NOMO-1 treated with dmso at 0.1 percent for 144 hours (cell line): ENCODE measurements at regions not wholly inside any gene's neighbourhood (a gene's known extent, or its start where the extent isn't known, plus 50 kb on each side); places are given as distances from the start of the nearest gene placed in this dataset.
A peak's percentile ranks its signal among the peaks of the same experiment; 100 is the strongest.

Experiments
- DNase-seq: peaks from one replicate; lab custom pipeline; 2025; ENCODE audit not compliant: unreplicated experiment; lab: John Stamatoyannopoulos, UW

GRCh38 chr2:11016735-11017388 is 105.1 kb downstream of the KCNF1 start:
- no peak for DNase-seq

GRCh38 chr2:11017921-11018320 is 106.2 kb downstream of the KCNF1 start:
- peak; percentile 37 for DNase-seq

DNA sequence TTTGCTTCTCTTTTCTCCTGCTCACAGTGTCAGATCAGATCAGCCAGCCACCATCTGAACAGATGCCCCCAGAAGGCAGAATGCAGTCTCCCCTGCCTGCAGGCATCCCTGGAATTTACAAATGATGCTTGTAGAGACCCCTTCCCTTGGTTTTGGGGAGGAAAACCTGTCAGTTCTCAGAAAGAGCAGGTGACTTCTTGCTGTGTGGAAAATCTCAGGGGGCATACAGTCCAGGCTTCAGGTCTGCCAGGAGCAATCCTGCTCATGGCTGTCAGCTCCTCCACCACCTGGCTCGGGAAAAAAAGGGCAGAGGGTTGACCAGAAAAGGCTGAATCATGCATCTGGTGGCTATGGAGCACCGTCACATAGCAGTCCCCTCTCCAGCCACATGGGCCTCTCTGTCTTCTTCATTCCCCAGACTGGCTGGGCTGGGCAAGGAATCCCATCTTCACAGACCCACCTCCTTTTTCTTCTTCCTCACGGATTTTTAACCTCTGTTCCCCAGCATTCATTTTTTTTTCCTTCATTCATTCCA is 107.0 kb downstream of the KCNF1 start:
- DNase-seq, result no peak

DNA sequence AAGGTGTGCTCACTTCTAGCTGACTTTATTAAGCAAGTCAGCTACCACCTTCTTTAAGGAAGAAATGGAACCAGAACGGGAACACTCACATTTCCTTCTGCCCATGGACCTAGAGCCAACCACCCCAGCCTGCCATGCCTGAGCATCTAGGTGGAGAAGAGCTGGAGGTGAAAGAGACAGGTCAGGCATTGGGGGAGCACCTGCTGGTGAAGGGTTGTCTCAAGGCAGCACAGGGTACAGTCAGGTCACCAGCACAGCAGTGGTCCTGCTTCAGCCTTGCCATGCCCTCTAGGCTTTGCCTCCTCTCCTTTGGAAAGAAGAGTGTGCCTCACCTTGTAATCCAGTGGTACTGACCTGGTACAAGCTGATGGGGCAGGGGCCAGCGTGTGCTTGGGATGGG is 107.9 kb downstream of the KCNF1 start:
- no peak for DNase-seq

- DNase-seq, result no peak
These were observed 110.3 kb downstream of the KCNF1 start for GRCh38 chr2:11022064-11022463.

GRCh38 chr2:11022591-11023273 is 111.0 kb downstream of the KCNF1 start:
- DNase-seq, result no peak

GRCh38 chr2:11023326-11024258 is 111.9 kb downstream of the KCNF1 start:
- no peak for DNase-seq

GRCh38 chr2:11024259-11024645 is 112.5 kb downstream of the KCNF1 start:
- no peak for DNase-seq

DNA sequence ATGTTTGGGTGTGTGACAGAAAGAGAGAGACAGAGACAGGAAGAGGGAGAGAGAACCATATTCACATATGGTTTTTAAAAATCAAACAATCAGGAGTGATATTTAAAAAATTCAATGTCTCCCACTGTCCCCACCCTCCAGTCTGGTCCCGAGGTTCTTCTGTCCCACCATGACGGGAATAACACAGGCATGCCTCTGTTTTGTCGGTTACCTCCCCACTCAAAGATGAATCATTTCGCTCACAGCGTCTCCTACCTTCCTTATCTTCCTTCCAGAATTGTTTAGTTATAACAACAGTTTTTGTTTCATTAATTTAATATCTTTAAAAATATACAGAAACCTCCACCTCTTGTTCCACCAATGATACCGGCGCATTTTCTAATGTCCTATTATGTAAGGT is 113.0 kb downstream of the KCNF1 start:
- no peak for DNase-seq

GRCh38 chr2:11026286-11026921 is 114.7 kb downstream of the KCNF1 start:
- DNase-seq, result no peak

DNA sequence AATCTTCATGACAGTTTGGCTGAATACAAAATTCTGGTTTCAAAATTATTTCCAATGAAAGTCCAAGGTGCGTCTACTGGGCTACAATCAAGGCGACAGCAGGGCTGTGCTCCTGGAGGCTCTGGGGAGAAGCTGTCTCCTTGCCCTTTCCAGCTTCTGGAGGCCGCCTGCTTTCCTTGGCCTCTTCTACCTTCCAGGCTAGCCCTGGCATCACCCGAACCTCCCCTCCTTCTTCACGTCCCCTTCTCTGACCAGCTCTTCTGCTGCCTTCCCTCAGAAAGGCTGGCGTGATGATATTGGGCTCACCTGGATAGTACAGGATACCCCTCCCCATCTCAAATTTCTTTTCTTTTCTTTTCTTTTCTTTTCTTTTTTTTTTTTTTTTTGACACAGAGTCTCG is 115.5 kb downstream of the KCNF1 start:
- DNase-seq, result no peak

DNA sequence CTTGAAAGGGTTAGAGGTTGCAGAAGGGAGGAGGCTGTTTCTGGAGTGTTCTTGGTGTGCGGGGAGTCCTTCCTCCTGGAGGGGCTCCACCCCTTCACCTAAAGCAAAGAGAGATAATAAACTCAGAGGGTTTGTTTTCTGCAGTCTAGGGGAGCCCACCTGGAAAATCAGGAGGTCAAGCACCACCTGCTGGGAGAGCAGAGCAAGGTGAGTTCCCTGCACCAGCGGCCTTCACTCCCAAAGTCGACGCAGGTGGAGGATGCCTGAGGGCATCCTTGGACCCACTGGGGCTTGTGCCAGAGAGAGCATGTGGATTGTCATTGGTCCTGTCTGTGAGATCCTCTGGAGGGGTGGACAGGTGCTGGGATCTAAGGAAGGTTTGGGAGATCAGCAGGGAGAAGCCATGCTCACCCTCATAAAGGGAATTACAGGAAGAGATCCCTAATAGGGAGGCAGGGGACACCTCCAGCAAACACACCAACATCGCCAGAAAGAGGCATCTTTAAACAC is 116.7 kb downstream of the KCNF1 start:
- DNase-seq, result no peak

DNA sequence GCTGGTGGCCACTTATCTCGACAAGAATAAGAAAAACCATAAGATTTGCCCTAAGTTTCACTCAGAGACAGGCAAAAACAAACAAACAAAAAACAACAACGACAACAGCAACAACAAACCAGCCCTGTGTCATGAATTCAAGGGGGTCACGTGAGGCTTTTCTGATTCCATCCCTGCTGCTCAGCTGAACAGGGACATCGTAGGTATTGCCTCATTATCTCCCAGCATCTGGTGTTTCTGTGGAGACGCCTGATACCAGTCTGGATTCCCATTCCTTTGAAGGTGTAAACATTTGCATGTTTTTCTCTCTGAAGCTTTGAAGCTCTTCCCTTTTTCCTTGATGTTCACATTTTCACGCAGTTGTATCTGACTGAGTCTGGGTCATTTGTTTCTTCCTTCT is 117.4 kb downstream of the KCNF1 start:
- no peak for DNase-seq

- no peak for DNase-seq
These were observed 118.3 kb downstream of the KCNF1 start for GRCh38 chr2:11030036-11030435.

DNA sequence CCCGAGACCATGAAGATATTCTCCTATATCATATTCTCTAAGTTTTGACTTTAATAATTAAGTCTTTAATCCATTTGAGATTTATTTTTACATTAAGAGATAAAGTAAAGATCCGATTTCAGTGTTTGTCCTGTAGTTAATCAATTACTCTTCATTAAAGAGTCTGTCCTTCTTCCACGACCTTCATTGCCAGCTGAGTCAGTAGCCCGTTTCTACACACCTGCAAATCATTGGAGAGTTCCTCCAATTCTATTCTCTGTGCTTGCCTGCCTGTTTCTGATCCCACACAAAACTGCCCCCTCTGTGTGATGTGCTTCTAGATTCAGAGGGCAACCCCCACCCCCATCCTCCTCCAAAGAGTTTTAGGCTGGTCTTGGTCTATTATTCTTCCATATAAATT is 119.2 kb downstream of the KCNF1 start:
- no peak for DNase-seq

DNA sequence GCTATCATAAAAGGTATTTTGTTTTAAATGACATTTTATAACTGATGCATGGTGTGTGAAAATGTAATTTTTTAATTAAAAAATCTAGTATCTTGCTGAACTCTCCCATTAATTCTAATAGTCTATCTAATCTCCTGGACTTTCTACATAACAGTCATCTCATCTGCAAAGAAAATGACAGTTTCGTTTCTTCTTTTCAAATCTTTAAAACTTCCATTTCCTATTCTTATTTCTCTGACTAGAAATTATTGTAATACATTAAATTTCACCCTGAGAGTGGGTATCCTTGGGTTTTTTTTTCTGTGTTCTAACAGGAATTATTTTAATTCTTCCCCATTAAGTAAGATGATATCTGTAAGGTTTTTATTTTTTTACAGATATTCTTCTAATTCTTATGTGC is 120.1 kb downstream of the KCNF1 start:
- DNase-seq, result no peak

DNA sequence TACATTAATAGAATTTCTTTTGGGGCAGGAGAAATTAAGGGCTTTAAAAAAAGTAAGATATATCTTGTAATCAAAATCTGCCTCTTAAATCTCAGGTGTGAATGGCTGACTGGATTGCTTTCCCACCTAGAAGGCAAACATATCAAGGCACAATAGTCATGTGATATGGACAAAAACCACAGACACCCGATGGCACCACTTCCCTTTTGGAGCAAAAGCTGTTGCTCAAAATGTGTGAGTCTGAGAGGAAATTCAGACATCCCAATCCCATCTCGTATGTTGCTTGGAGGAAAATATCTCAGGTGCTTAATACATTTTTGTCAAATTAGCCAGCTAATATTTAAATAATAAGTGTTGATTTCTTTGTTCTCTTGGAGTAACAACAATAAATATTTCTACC is 120.7 kb downstream of the KCNF1 start:
- peak; percentile 13 for DNase-seq

DNA sequence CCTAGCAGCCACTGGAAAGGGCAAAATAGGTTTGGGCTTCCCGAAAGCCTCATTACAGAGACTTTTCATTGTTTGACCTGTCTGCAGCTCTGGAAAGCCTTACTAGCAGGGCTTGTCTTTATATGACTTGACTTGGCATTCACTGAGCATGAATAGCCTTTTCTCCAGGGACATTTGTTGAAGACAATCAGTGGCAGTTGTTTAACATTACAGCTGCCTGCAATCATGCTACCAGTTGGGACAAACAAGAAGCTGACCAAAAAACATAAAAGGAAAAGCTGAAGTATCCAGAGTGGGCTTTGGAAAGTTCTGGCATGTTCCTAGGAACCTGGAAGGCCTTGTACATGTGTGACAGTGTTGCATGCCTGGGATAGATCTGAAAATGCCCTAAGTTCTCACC is 121.4 kb downstream of the KCNF1 start:
- no peak for DNase-seq

DNA sequence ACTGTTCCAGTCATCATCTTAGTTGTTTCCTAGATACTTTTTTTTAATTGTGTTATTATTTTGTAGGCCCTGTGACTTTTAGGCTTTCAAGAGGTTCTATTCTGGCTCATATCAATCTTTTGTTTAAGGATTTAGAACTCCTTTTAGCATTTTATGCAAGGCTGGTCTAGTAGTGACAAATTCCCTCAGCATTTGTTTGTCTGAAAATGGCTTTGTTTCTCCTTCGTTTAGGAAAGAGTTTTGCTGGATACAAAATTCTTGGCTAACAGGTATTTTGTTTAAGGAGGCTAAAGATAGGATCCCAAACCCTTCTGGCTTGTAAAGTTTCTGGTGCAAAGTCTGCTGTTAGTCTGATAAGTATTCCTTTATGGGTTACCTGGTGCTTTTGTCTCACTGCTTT is 116.6 kb upstream of the SLC66A3 start:
- no peak for DNase-seq

- no peak for DNase-seq
These were observed 114.3 kb upstream of the SLC66A3 start for GRCh38 chr2:11040992-11041391.

DNA sequence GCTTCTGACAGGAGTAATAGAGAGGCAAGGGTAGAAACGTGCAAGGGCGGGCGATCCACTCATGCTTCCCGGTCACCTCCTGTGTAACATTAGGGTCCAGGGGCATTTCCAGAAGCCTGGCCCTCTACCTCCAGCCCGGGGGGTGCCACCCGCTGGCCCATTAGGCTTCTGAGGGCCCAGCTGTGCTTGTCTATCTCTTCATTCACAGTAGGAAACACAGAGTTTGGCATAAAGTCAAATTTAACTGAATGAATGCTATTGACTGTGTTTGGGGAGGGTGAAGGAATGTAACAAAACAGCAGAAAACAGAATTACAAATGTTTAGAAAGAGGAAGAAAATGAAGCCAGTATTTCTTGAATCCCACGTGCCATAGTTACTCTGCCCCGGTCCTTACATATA is 112.4 kb upstream of the SLC66A3 start:
- no peak for DNase-seq
